GM21360 (cell line): ENCODE measurements at regions not wholly inside any gene's neighbourhood (a gene's known extent, or its start where the extent isn't known, plus 50 kb on each side); places are given as distances from the start of the nearest gene placed in this dataset.
"Not testable (repeated sequence)": the region's sequence is repeated elsewhere in the genome, so short reads cannot be mapped to it uniquely, and the experiment has no call there.

Experiments used
- ATAC-seq: cut with Tn5 transposase; IDR thresholded peaks from one replicate; pipeline ENCODE4 v1.9.1; 2021; ENCODE audit warnings: mild to moderate bottlenecking, moderate library complexity; ENCODE audit not compliant: unreplicated experiment

GRCh38 chr17:12195418-12195817 is 174.7 kb downstream of the MAP2K4 start:
- ATAC-seq, result no peak

GRCh38 chr17:12201294-12201880 is 180.7 kb downstream of the MAP2K4 start:
- ATAC-seq, result no peak

- ATAC-seq, result no peak
These were observed 189.0 kb downstream of the MAP2K4 start for GRCh38 chr17:12209632-12210191.

DNA sequence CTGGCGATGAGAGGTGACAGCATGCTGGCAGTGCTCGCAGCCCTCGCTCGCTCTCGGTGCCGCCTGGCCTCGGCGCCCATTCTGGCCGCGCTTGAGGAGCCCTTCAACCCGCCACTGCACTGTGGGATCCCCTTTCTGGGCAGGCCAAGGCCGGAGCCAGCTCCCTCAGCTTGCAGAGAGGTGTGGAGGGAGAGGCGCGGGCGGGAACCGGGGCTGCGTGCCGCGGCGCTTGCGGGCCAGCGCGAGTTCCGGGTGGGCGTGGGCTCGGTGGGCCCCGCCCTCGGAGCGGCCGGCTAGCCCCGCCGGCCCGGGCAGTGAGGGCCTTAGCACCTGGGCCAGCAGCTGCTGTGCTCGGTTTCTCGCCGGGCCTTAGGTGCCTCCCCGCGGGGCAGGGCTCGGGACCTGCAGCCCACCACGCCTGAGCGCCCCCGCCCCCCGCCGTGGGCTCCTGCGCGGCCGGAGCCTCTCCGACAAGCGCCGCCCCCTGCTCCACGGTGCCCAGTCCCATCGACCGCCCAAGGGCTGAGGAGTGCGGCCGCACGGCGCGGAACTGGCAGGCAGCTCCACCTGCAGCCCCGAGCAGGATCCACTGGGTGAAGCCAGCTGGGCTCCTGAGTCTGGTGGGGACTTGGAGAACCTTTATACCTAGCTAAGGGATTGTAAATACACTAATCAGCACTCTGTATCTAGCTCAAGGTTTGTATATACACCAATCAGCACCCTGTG is 200.2 kb downstream of the MAP2K4 start:
- ATAC-seq, result not testable (repeated sequence)

GRCh38 chr17:12222392-12222791 is 201.7 kb downstream of the MAP2K4 start:
- ATAC-seq, result no peak

DNA sequence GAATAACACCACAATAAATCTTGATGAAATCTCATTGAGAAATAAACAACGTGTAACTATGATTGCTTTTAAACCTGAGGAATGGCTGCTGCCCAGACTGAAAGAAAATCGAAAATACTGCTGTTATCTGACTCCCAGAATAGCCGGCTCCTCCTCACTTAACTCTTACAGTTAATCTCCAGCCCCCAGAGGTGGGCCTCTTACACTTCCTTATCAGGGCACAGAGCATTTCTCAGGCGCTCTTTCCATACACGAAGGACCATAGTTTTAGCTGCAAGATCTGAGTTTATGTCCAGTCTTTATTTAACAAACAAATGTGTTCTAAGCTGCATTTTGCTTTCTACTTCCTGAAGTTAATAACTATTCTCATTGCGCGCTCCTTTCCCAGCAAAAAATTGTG is 206.9 kb downstream of the MAP2K4 start:
- ATAC-seq, result no peak

DNA sequence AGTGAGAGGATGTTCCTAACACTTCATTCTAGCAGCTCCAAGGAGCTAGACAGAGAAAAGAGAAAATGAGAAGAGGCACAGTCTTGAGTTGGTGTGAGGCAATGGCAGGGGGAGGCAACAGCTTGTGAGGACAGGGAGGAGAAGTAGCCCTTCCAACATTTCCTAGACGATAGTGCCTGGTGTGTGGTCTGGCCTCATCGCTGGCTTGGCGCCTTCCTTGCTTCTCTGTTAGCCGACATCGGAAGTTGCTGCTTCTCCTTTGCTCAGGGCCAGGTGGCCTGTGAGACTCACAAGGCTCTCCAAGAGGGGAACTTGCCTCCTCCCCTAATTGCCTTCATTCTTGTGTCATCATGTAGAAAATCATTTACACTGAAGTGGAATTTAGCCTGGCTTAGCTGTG is 208.7 kb downstream of the MAP2K4 start:
- ATAC-seq, result no peak

- no peak for ATAC-seq
These were observed 210.0 kb downstream of the MAP2K4 start for GRCh38 chr17:12230481-12231354.

DNA sequence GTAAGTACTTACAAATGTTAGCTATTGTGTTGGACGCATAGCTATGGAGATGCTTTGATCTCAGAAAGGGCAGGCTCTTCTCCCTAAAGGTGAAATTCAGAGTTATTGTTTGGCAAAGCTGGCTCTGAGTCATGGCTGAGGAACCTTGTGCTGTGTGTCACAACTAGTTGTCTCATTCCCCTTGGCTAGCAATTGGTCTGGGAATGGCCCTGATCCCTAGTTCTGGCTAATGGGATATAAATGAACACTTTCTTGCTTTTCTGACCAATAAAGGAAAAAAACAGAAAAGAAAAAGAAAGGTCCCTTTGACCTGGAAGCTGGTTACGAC is 210.6 kb downstream of the MAP2K4 start:
- no peak for ATAC-seq

GRCh38 chr17:12239021-12239420 is 218.3 kb downstream of the MAP2K4 start:
- ATAC-seq, result not testable (repeated sequence)

- ATAC-seq, result no peak
These were observed 221.8 kb downstream of the MAP2K4 start for GRCh38 chr17:12242345-12242954.

DNA sequence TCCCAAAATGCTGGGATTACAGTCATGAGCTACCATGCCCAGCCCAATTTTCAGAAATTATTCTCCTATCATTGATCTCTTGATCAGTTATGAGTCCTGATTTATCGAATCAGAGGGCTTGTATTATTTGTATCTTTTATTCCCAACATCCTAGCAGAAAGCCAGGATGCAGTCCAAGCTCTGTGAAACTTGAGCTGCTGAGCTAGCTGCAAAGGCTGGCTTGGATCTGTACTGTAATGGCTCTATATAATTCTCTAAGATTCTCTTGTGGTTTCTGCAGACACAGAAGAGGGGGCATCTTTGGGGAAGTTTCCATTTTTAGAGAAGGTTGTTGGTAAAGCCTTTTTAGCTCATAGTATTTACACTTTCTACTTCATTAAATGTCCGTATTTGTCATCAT is 227.1 kb downstream of the MAP2K4 start:
- ATAC-seq, result no peak

DNA sequence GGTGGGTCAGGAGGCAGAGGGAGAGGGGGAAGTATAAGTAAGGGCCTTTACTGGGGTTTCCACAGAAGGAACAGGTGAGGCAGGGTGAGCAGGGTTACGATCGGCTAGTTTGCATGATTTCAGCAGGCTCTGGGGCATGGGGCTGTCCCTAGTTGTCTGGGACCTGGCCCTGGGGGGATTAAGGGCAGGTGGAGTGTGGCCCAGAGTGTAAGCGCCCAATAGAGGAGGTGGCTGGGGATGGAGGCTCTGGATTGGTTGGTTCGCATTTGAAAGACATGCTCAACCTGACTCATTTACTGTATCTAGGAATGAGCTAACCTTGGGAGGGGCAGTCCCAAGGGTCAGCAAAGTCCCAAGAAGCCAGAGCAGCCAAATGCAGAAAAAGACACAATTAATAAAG is 230.3 kb downstream of the MAP2K4 start:
- no peak for ATAC-seq

DNA sequence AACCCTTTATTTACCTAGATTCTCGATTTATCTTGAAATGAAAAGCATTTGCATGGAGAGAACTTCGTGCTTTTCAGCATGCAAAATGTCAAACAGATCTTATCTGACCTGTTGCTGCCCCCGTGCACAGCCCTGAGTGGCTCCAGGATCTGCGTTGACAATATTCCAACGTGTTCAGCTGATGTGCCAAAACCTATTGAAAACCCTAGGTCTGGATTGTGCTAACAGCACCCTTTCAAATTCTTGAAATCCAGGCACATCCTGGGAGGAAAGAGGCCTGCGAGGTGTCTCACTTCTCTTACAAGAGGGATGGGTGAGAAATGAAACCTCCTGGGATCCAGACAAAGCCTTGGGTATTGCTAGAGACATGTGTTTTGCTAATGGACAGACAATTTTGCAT is 231.8 kb downstream of the MAP2K4 start:
- ATAC-seq, result no peak

- ATAC-seq, result no peak
These were observed 233.8 kb downstream of the MAP2K4 start for GRCh38 chr17:12254460-12254859.

DNA sequence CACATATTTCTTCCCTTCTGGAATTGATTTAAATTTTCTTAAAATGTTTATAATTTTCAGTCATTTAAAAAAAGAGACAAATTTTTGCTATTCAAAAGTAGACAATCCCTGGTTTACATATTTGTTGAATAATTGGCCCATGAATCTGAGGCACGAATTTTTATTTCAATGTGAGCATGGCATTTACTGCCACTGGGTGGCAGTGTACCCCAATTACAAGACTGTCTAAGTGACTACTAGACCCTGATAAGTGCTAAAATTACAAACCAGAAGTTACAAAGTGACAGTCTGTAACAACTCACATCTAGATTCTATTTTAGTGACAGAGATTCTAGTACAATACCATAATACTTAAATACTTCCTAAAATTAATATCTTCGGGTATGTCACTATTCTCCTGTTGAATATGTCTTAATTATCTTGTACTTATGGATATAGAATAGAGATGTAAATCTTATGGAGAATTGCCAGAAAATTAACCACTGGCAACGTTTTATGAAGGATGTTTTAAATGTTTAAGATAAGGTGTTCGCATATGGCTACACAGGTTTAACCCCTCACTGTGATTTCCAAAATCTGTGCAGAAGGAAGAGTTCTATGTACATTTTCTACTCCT is 235.8 kb downstream of the MAP2K4 start:
- no peak for ATAC-seq

GRCh38 chr17:12257176-12257575 is 236.5 kb downstream of the MAP2K4 start:
- ATAC-seq, result no peak

DNA sequence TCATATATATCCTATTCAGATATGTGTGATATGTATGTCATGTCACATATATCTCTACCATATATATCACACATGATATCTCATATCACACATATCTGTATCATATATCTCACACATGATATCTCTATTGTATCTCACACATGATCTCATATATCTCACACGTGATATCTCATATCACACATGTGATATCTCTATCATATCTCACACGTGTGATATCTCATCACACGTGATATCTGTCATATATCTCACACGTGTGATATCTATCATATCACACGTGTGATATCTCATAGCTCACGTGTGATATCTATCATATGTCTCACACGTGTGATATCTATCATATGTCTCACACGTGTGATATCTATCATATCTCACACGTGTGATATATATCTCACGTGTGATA is 240.7 kb downstream of the MAP2K4 start:
- ATAC-seq, result no peak

- no peak for ATAC-seq
These were observed 249.1 kb downstream of the MAP2K4 start for GRCh38 chr17:12269751-12270150.

DNA sequence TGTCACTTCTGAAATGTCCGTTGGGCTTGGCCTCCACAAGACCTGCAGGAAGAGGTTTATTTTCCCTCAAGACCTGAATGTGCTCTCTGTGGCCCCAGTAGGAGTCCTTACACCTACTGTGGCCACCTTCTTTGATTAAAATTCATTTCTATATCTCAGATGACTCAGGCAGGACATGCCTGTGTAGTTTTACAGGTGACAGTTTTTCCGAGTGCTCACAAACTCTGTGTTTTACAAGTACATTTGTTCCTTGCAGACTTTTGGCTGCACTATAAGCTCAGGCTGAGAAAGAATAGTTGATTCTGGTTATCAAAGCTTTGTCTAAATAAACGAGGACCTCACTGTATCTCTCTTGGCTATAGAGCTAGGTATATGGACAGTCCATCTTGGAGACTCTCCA is 257.1 kb downstream of the MAP2K4 start:
- no peak for ATAC-seq

DNA sequence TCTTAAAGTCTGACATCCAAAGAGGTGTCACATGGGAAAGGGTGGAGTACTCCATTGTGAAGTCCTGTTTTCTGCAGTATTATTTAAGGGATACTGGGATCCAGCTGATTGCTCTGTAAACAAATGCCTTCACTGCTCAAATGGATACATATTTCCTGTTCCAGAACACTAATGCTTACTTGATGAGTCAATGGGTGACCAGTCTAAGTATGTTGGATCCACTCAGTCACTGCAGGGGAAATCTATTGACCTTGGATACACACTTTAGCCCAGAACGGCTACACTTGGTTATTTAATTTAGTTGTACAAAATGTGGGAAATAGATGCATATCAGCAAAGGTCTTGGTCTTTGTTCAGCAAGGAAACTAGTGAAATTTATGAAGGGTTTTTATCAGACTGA is 261.4 kb downstream of the MAP2K4 start:
- no peak for ATAC-seq
